22Rv1 (cell line): ENCODE measurements at regions not wholly inside any gene's neighbourhood (a gene's known extent, or its start where the extent isn't known, plus 50 kb on each side); places are given as distances from the start of the nearest gene placed in this dataset.

Experiments
- H3K27ac ChIP-seq: fragments of 450-650 bp; 2 replicates; pipeline ENCODE4 v1.5.1; 2017
- CTCF ChIP-seq: fragments of 450-650 bp; IDR thresholded peaks from 2 replicates; pipeline ENCODE4 v1.5.1; 2017; ENCODE audit warnings: mild to moderate bottlenecking
- ZFX ChIP-seq: fragments of 450-650 bp; IDR thresholded peaks from 2 replicates; pipeline ENCODE4 v1.6.1; 2017; ENCODE audit warnings: antibody characterized with exemption, borderline replicate concordance

GRCh38 chr5:107129051-107129450 is 541.7 kb downstream of the EFNA5 start:
- no peak for TF ChIP-seq CTCF
- no peak for TF ChIP-seq ZFX
- H3K27ac ChIP-seq, result no peak overlapping the region

GRCh38 chr5:107127878-107128277 is 542.9 kb downstream of the EFNA5 start:
- no peak for TF ChIP-seq ZFX
- no peak overlapping the region for H3K27ac ChIP-seq

- no peak for TF ChIP-seq ZFX
- H3K27ac ChIP-seq, result no peak overlapping the region
These were observed 544.4 kb downstream of the EFNA5 start for GRCh38 chr5:107126341-107126740.

- no peak overlapping the region for H3K27ac ChIP-seq
- TF ChIP-seq ZFX, result no peak
- TF ChIP-seq CTCF, result no peak
These were observed 546.4 kb downstream of the EFNA5 start for GRCh38 chr5:107124376-107124775.

GRCh38 chr5:107123014-107123413 is 547.7 kb downstream of the EFNA5 start:
- no peak for TF ChIP-seq CTCF
- TF ChIP-seq ZFX, result no peak
- no peak overlapping the region for H3K27ac ChIP-seq

- H3K27ac ChIP-seq, result no peak overlapping the region
- TF ChIP-seq ZFX, result no peak
- no peak for TF ChIP-seq CTCF
These were observed 548.8 kb downstream of the EFNA5 start for GRCh38 chr5:107121793-107122519.

GRCh38 chr5:107119656-107120055 is 551.1 kb downstream of the EFNA5 start:
- no peak overlapping the region for H3K27ac ChIP-seq
- TF ChIP-seq CTCF (no peak), ZFX (no peak)

GRCh38 chr5:107118184-107119019 is 552.3 kb downstream of the EFNA5 start:
- no peak for TF ChIP-seq ZFX
- TF ChIP-seq CTCF, result no peak
- H3K27ac ChIP-seq, result no peak overlapping the region
